ENCODE measurements at regions not wholly inside any gene's neighbourhood (a gene's known extent, or its start where the extent isn't known, plus 50 kb on each side); places are given as distances from the start of the nearest gene placed in this dataset.

DNA sequence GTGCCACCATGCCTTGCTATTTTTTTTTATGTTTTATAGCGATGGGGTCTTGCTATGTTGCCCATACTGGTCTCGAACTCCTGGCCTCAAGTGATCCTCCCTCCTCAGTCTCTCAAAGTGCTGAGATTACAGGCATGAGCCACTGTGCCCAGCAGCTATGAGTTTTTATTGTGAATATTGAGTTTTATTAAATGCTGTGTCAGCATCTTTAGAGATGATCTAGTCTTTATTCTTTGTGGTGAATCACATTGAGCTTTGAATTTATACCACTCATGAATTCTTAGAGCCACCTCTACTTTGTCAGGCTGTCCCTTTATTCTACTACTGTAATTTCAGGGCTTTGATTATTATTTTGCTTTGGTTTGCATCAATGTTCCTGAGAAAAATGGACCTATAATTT, 428.3 kb downstream of the BTBD3 start:
- intact Hi-C loops (cut with DNase I), result no loop called here
- H3K4me1 ChIP-seq, result no peaks in the 10 kb centered on the region
- H3K27me3 ChIP-seq, result no peaks in the 10 kb centered on the region
- DNase-seq, result no peak
- TF ChIP-seq, protein P1, sequence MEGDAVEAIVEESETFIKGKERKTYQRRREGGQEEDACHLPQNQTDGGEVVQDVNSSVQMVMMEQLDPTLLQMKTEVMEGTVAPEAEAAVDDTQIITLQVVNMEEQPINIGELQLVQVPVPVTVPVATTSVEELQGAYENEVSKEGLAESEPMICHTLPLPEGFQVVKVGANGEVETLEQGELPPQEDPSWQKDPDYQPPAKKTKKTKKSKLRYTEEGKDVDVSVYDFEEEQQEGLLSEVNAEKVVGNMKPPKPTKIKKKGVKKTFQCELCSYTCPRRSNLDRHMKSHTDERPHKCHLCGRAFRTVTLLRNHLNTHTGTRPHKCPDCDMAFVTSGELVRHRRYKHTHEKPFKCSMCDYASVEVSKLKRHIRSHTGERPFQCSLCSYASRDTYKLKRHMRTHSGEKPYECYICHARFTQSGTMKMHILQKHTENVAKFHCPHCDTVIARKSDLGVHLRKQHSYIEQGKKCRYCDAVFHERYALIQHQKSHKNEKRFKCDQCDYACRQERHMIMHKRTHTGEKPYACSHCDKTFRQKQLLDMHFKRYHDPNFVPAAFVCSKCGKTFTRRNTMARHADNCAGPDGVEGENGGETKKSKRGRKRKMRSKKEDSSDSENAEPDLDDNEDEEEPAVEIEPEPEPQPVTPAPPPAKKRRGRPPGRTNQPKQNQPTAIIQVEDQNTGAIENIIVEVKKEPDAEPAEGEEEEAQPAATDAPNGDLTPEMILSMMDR (IDR thresholded peaks at IDR 0.05), result no peak
- TF ChIP-seq POLR2A (IDR thresholded peaks at IDR 0.05), result no peak
- H3K36me3 ChIP-seq, result no peaks in the 10 kb centered on the region
- H3K4me3 ChIP-seq, result no peak overlapping the region
- no peak overlapping the region for H3K27ac ChIP-seq
- 81 to 87% methylated on average over 2 of the region's 2 CpGs for WGBS, 2 donors
- H3K9me3 ChIP-seq, result no peaks in the 10 kb centered on the region

DNA sequence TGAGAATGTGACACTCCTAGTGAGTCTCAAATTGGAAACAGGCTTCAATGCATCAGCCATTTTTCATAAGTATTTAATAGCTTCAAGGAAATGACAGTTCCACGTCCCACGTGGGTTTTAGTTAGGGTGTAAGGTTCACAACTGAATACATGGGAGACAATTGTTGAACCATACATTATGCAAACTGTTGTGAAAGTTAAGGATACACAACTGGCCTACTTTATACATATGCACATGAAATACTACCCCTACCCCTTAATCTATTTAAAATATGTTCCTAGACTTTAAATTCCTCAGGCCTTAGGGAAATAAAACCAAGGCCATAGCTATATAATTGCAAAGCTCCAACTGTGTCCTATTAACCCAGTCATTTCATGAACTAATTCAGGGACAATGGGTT, 436.1 kb downstream of the BTBD3 start:
- Histone ChIP-seq H3K27ac (no peak overlapping the region), H3K4me3 (no peak overlapping the region), H3K36me3 (no peaks in the 10 kb centered on the region), H3K9me3 (no peaks in the 10 kb centered on the region), H3K27me3 (no peaks in the 10 kb centered on the region), H3K4me1 (no peaks in the 10 kb centered on the region)
- WGBS, 2 donors, result 36 to 46% methylated on average over 2 of the region's 2 CpGs
- no peak for DNase-seq
- TF ChIP-seq, protein P1 (IDR thresholded peaks at IDR 0.05), result no peak
- no peak for TF ChIP-seq POLR2A (IDR thresholded peaks at IDR 0.05)
- intact Hi-C loops (cut with DNase I), result no loop called here

DNA sequence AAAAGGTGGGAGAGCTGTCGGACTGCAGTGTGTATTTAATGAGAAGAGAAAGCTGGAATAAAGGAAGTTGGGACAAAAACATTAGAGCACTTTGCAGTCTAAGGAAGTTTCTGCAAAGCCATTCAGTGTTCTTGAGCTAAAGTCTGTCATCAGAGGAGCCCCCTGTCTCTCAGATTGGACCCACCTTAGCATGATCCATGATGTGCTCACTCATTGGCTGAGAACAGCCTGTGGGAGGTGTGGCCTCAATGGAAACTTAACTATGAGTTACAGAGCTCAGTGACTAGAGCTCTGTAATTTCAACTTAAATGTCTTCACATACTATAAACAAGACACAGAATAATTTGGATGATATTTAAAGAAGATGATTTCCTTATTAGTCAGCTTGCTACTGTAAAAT, 437.0 kb downstream of the BTBD3 start:
- H3K27me3 ChIP-seq, result no peaks in the 10 kb centered on the region
- 26 to 35% methylated on average over 1 of the region's 1 CpG for WGBS, 2 donors
- intact Hi-C loops (cut with DNase I), result no loop called here
- no peaks in the 10 kb centered on the region for H3K9me3 ChIP-seq
- H3K4me1 ChIP-seq, result no peaks in the 10 kb centered on the region
- H3K27ac ChIP-seq, result no peak overlapping the region
- no peak overlapping the region for H3K4me3 ChIP-seq
- TF ChIP-seq, protein P1 (IDR thresholded peaks at IDR 0.05), result no peak
- TF ChIP-seq POLR2A (IDR thresholded peaks at IDR 0.05), result no peak
- no peaks in the 10 kb centered on the region for H3K36me3 ChIP-seq
- DNase-seq, result no peak

DNA sequence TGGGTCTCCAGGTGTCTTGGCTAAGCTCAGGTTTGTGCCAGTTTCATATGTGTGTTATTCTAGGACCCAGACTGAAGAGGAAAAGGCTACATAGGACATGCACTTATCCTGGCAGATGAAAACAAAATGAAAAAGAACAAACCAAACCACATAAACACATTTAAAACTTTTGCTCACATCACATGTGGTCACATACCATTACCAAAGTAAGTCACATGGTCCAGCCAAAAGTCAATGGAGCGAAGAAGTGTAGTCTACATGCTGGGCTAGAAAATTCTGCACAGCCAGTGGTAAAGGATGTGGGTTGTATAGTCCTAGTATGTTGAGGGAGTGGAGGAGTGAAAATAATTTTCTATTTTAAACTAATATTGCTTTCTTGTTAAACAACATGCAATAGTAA, 437.5 kb downstream of the BTBD3 start:
- intact Hi-C loops (cut with DNase I), result no loop called here
- no peak for DNase-seq
- 76 to 94% methylated on average over 1 of the region's 1 CpG for WGBS, 2 donors
- TF ChIP-seq, protein P1 (IDR thresholded peaks at IDR 0.05), result no peak
- no peak for TF ChIP-seq POLR2A (IDR thresholded peaks at IDR 0.05)
- no peak overlapping the region for H3K27ac ChIP-seq
- H3K27me3 ChIP-seq, result no peaks in the 10 kb centered on the region
- H3K36me3 ChIP-seq, result no peaks in the 10 kb centered on the region
- no peaks in the 10 kb centered on the region for H3K4me1 ChIP-seq
- no peak overlapping the region for H3K4me3 ChIP-seq
- H3K9me3 ChIP-seq, result no peaks in the 10 kb centered on the region

DNA sequence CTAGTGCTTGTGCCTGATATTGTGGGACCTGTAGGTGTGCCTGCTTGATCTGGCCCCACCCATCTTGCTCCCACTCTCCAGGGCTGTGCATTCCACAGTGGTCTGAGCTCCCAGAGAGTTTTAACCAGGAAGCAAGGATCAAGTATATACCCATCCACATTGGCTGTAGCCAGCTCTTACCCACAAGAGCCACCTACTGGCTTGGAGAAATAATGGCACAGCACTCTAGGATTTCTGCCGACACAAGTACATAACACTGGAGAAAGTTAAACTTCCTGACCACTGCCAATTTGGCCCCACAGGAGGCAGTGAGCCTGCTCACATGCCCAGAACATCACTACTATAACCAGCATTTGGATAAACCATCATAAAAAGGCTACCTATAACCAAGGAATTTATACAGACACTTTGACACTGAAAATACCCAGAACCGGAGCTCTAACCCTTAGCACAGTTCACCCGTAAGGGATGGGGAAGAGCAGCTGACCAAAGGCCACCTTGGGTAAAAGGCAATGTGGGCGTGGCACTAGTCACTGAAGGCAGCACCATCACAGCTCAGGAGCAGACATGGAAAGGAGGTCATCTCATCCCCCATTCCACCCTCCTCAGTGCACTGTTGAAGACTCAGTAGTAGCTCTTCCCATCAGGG, 440.4 kb downstream of the BTBD3 start:
- H3K4me3 ChIP-seq, result no peak overlapping the region
- no peaks in the 10 kb centered on the region for H3K27me3 ChIP-seq
- intact Hi-C loops (cut with DNase I), result no loop called here
- H3K27ac ChIP-seq, result no peak overlapping the region
- no peaks in the 10 kb centered on the region for H3K4me1 ChIP-seq
- WGBS, 2 donors, result 76 to 77% methylated on average over 3 of the region's 4 CpGs
- no peaks in the 10 kb centered on the region for H3K9me3 ChIP-seq
- TF ChIP-seq, protein P1 (IDR thresholded peaks at IDR 0.05), result peak in 2 of 6 experiments; percentile 11 to 57
- TF ChIP-seq POLR2A (IDR thresholded peaks at IDR 0.05), result no peak
- DNase-seq, result no peak
- no peaks in the 10 kb centered on the region for H3K36me3 ChIP-seq
